NCI-H446 (cell line): ENCODE measurements at regions not wholly inside any gene's neighbourhood (a gene's known extent, or its start where the extent isn't known, plus 50 kb on each side); places are given as distances from the start of the nearest gene placed in this dataset.
"Not testable (repeated sequence)": the region's sequence is repeated elsewhere in the genome, so short reads cannot be mapped to it uniquely, and the experiment has no call there.

ENCODE experiments used
- DNase-seq, 2 experiments: peaks; one replicate each; lab custom pipeline; 2025; lab: John Stamatoyannopoulos, UW

DNA sequence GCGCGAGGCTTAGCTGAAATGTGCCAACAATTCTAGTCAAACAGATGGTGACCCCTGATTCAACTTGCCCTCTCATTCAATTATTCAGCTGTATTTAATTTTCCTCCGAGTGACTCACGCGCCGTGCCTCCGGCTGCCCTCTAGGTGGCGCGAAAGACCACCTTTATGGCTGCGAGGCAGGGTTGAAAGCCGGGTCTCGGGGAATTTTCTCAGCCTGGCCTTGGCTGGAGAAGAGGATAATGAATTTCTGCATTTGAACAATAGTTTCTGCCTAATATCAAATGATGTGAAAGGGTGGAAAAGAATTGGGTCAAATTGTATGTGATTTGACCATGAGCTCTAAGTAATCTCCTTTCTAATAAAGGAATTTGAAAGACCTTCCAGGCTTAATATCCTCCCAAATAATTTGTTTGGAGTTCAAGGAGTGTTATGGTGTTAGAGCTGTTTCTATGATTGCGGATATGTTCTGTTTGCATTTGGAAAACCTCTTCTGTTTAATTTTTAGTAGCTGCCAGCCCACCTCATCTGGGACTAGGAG, 310.9 kb downstream of the ZNF536 start:
- DNase-seq: peak; percentile 65 to 86

DNA sequence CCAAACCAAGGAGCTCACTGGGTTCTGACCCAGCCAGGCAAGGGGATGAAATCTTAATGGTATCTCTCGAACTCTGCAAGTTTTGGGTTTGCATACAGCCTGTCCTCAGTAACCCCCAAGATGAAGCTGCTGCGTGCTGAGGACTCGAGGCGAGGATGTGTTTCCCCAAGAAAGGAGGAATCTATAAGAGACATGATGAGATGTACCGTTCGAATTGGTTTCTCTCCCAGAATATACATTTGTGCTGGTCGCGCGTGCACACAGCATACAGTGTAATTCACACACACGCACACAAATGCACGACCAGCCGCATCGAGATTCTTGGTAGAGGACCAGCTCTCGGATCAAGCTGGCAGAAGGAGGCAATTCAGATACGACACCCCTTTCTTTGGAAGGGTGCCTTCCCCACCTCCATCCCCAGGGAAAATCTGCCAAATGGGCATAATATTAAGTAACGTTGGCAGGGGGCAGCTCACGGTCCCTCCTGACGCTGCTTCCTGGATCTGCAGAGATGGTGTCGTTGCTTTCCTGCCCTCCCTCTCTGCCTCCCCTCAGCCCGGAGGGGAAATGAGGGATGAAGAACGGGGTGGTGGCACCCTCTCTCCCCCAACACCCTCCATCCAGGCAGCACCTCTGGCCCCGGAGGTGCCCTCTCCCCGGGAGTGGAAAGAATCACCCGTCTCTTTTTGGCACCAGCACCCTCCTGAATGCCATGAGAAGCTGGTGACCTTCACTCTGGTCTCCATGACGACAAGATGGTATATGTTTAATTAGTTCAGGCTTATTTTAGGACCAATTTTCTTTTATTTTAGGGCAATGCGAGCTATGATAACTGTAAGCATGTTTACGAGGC, 310.2 kb downstream of the ZNF536 start:
- DNase-seq: no peak

DNA sequence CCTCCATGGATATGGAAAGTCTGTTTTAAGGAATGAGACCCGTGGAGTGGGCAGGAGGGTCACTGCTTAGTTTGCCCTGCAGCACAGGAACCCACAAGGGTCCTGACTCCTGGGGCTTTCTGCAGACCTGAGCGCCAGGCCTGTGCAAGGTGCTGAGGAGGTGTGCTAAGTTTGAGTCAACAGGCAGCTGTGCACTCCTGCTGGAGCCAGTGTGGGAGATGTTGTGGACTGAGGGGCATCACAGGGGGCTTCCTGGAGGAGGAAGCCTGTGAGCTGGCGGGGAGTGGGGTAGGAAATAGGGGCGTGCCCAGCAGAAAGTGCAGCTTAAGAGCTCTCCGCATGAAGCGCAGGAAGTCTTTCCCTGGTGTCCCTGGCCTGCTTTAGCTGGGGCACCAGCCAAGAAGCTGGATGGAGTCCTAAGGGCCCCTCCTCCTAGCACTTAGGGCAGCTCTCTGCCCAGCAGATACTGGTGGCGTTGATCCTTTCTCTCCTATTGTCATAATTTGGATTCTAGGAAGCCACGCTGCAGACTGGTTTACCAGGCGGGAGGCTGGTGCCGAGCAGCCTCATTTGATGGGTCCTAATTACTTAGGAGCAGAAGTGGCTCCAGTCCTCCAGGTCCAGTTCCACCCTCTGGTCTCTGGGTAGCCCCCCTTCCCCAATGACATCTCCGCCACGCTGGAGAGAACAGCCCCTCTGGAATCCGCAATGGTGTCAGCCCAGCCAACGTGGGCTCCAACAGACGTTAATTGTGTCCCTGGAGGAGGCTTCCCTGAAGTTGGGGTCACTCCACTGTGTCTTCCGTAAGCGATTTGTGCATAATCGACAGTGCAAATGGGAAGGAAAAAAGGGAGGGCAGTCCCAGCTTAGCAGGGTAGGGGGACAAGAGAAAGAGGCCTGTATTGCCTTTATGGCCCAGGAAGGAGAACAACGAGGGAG, 309.2 kb downstream of the ZNF536 start:
- no peak for DNase-seq

DNA sequence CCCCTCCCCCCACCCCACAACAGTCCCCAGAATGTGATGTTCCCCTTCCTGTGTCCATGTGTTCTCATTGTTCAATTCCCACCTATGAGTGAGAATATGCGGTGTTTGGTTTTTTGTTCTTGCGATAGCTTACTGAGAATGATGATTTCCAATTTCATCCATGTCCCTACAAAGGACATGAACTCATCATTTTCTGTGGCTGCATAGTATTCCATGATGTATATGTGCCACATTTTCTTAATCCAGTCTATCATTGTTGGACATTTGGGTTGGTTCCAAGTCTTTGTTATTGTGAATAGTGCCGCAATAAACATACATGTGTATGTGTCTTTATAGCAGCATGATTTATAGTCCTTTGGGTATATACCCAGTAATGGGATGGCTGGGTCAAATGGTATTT, 308.2 kb downstream of the ZNF536 start:
- DNase-seq: not testable (repeated sequence)

DNA sequence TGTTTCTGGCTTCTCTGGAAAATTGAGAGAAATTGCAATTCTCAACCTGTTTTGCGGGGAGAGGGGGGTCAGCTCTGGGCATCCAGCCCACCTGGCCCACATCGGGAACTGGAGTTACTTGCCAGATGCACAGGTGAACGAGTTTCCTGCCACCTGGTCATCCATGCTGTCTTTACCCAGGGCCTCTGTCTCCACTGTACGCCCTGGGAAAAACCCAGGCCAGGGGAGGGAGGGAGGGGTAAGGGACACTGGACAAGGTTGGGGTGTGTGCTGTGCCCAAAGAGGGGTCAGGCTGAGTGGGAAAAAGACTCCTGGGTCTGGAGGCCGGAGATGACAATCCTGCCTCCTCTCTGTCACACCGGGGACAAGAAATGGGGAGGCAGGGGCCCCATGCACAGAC, 307.6 kb downstream of the ZNF536 start:
- DNase-seq: no peak

DNA sequence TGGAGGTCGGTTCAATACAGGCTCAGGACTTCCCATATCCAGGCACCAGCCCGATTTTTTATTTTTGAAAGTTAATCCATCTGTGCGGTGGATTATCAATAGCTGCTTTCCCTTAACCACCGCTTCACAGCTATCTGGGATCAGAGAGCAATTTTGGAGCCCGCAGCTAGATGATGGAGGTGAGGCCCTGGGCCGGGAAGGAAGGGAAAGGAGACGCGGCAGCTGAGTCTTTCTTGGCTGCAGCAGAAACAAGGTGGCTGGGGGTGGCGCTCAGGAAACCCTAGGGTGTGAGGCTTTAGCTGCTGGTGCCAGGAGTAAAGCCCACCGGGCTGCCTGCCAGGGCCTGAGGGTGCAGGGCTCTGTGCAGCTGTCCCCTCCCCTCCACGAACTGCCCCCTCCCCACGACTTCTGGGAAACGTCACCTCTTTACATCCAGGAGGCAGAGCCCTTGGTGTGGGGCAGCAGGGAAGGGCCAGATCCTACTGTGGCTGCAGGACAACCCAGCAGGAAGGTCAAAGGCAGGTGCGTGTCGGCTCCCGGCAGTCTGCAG, 307.0 kb downstream of the ZNF536 start:
- DNase-seq: no peak

DNA sequence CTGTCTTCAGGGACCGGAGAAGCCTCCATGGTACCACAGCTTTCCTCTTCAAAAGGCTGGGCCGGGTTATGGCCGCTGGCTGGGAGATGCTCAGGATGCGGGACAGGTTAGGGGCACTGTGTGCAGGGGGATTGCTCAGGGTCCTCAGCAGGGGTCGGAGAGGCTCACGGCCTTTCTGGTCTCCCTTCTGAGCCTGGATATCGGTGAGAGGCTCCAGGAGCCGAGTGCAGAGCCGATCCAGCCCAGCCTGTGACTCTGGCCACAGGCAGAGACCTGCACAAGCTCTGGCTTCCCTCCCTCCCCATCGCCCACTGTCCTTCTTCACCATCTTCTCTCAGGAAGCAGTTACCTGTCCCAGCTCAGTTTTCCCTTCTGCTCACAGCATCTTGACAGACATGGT, 306.0 kb downstream of the ZNF536 start:
- DNase-seq: no peak

DNA sequence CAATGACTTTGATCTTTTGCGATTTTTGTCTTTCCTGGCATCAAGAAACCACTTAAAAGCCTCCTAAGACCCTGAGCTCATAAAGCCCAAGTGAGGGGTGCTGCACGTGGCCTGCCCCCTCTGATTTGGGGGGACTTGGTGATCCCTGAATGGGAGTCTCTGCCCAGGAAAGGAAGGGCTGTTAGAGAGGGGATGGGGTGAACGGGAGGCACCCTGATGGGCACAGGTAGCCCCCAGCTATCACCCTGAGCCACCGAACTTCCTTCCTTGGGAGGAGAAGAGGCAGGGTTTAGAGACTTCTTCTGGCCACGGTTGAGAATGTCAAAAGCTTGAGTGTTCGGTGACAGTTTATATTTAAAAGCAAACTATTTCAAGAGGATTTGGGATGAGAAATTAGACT, 305.5 kb downstream of the ZNF536 start:
- no peak for DNase-seq

DNA sequence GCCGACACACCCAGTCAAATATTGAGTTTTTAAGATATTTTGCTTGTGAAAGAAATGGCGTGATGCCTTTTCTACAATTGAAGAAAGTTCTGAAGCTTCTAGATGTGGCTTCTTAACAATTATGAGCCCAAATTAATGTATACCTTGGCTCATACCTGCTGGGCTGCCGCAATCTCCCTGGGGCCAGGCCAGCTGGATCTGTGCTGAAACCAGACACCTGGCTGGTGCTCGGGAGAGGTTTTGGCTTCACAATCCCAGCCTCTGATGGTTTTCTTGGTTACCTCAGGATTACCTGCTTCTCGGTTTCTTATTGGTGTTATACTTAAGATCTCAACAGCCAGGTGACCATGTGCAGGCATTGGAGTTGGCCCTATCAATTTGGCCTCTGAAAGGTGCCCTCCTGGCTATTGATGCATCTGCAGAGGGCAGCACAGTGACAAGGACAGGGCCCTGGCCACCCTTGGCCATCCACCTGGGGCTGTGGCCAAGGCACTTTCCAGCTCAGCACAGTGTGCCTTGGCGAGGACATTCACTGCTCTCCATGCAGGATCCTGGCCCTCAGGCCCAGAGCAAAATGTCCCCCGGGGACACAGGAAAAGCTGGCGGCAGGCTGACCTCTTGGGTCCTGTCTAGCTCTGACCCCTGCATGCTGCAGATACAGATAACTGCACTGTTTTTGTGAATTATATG, 305.0 kb downstream of the ZNF536 start:
- DNase-seq: no peak

DNA sequence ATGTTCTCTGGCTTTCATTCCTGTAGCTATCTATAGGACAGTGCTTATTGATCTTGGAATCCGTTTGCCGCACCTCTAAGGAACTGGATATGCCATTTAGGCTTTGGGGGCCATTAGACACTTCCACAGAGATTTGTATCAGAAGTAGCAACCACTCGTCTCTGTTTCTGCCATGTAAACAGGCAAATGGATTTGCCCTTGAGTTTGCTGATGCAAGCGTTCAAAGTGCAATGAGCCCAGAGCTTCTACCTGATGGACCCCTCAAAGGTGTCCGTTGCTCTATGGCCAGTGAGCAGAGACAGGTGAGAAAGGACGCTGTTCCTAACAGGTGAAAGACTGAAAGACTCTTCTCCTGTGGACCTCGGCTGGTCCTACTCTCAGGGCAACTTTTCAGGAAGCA, 302.9 kb downstream of the ZNF536 start:
- DNase-seq: no peak

DNA sequence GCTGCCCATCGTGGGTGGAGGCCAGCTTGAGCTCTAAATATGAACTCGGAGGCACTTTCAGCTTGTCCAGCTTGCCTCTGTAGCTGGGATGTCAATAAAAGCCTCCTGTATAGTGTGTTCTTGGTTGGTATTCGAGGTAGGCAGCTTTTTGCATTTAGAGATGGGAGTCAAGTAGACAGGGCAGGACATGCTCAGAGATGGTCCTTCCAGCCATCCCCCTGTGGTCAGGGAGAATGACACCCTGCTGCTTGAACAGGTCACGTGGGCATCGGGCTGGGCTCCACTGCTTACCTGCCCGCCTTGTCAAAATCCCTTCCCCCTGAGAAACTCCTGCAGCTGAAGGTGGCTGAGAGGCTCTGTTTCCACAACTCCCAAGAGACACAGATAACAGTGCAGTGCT, 302.5 kb downstream of the ZNF536 start:
- DNase-seq: no peak

DNA sequence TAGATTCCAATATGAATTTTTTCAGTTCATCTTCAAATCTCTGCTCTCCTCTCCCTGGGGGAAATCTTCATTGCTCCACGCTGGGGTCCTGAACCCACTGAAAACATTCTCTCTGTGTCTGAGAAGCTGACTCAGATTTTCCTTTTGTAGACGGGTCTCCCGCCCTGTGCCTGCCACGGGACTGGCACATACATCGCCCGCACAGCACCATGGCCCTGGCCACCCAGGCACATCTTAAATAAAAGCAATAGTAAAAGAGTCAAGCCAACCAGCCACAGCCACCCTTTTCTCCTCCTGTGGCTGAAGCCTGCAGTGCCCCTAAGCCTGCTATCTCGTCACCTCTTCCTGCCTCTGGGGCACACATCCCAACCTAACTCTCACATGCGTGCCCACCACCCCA, 301.2 kb downstream of the ZNF536 start:
- no peak for DNase-seq

DNA sequence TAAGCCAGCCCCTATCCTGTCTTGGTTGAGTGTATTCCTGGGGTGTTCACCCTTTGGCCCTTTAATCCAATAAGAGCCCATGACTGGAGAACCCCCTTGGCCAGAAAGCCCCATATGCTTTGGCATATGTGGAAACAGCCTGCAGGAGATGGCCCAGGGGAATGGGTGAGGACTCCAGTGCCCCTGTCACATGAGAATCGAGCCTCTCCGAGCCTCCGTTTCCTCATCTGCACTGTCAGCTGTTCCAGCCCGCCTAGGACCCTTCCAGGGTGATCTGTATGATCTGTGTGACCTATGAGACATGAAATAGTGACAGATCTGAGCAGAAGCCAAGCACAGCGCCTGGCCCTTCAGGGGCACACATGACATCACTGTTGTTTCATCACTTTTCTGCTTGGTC, 300.7 kb downstream of the ZNF536 start:
- DNase-seq: no peak

DNA sequence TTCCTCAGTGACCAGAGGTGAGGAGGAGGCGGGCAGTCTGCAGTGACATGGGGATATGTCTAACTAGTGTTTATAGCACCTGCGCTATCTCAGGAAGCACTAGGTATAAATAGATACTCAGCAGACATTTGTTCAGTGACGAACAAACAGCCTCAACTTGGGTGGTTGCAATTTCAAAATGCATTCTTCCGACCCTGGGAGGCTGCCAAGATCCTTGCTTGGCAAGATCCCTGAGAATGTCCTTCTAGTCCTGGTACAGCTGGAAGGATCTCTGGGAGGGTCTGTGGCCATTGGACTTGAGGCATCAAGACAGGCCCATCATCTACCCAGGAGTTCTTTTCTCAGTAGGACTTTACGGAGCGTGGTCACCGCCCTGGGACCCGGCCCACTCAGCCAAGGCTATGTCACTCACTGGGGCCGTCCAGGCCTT, 299.5 kb downstream of the ZNF536 start:
- no peak for DNase-seq

DNA sequence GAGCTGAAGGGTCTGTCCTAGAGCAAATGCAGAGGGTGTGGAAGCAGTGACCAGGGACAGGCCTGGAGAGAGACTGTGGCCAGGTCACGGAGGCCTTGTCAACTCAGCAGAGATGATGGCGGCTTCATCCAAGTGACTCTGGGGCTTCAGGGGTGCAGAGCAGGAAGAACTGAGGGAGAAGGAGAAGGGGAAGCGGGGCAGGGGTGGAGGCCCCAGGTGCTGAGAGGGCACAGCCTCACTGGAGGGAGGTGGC, 299.1 kb downstream of the ZNF536 start:
- DNase-seq: no peak

DNA sequence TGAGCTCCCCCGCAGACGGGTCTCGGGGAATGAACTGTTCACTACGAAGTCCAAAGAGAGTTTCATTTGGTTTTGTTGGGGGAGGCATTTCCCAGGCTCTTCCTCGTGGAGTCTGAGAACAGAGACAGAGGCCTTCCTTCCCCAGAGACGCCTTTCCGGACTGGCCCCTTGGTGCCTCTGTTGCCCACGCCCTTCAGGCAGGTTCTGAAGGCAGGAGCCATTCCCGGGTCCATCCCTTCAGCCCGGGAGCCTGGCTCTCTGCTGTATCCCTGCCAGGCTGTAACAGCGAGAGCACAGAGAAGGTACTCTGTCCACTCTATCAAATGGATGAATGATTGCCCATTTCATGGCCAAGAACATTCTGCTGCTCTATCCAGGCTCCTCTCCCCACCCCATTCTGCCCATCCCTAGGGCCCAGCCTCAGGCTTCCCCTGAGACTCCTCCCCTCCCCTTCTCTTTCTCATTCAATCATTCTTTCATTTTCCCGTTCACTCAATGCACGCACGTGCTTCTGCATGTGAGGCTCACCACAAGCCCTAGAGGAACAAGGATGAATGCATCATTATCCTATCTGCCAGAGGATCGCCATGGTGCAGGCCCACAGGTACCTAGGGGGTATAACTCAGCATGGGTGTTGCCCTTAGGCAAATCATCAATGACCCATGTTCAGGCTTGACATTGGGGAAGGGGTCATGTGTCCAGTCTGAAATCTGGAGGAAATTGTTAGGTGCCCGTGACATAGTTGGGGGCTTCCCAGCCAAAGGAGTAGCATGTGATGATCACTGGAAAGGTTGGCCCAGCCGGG, 298.6 kb downstream of the ZNF536 start:
- no peak for DNase-seq

DNA sequence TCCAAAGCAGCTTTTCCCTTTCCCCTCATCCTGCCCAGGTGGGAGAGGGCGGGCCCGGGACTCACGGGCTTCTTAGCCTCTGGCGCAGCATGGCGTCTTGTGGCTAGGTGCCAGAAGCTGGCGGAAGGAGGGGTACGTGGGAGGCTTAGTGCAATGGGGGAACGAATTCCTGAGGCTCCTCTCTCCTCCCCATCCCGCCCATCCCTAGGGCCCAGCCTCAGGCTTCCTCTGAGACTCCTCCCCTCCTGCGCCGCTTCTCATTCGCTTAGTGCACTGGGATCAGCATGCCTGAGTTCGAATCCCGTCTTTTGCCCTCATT, 297.8 kb downstream of the ZNF536 start:
- no peak for DNase-seq

DNA sequence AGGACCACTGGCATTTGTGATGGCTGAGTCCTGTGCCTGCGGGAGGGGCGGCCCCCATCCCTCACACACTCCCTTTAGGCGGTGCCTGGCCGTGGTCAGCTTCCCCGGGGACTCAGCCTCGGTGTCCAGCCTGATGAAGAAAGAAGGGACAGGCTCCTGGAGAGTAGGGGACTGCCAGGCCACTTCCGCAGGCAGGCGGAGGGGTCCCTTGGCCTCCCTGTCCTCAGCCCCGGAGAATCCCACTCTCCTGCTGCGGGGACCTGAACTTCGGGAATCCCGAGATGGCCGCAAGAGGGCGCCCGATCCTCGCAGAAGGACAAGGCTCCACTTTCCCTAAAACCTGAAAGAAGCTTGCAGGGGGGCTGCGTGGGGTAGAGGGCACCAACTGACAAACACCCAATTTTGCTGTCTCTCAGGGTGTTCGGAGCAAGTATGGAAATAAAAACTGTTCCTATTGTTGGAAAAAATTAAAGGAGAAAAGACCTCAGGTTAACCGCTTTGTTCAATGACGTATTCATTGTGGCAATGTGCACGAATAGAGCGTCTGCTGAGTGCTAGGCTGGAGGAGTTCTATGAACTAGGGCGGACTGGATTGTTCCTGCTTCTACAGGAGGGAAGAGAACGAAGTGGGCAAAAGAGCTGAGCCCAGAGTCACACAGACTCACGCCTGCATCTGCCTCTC, 297.3 kb downstream of the ZNF536 start:
- peak; percentile 13 to 67 for DNase-seq

DNA sequence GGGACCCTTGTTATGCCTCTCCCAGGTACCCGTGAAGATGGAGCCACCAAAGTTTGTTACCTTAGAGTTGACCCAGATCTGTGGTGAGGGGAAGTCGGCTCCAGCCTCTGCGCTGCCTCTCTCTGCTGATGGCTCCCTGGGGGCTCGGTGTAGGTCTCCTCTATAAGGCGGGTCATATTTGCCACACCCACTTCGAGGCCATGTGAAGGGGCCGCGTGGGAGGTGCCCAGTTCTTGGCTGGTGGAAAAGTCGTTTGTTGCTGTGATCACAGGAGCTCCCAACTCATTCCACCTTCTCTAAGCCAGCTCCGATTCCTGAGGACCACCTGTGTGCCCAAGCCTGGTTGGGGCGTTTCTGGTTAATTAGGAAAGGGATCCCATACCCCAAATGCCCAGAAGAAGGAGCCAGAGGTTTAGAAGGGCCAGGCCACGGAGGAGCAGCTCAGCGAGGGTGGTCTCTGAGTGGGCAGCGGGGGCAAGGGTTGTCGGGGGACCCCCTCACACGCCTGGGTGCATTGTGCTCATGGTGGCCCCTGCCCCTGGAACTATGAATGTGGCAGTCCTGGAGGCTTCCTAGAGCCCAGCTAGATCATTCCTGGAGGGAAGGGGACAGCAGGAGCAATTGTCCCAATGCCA, 296.5 kb downstream of the ZNF536 start:
- no peak for DNase-seq

DNA sequence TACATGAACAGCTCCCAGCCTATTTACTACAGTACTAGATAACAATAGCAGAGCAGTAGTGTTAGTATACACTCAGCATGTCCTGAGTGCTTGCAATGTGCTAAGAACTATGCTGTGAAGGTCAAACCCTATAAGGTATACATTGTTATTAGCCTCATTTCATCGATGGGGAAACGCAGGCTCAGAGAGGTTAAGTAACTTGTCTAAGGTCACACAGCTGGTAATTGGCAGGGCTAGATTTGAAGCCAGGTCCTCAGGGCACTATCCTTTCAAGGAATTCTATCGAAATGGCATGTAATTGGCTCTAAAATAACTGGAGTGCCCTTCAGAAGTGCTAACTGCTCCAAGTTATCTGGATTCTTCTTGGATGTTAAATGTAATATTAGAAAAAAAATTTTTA, 295.6 kb downstream of the ZNF536 start:
- DNase-seq: no peak
